ENCODE measurements at regions not wholly inside any gene's neighbourhood (a gene's known extent, or its start where the extent isn't known, plus 50 kb on each side); places are given as distances from the start of the nearest gene placed in this dataset.

DNA sequence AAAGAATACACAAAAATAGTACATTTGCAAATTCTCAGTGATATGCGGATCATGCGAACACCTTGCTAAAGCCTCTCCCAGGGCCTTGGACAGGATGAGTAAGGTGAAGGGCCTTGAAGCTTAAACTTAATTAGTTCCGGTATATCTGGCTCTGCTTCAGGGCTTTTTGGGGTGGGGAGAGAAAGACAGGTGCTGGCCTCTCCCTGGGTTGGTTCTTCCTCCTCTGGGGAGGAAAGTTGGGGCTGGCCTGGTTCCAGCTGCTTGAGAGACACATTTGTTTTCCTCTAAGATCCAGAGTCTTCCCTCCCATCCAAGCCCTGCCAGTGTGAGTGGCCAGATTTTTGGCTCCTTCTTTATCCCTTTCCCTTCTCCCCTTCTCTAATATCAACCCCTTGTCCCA, 64.7 kb upstream of the EPHB3 start:
- TF ChIP-seq POLR2A (IDR thresholded peaks at IDR 0.05; ENCODE audit: low read depth, low read length) (no peak), POU2F2 (IDR thresholded peaks at IDR 0.05; ENCODE audit: low read depth, low read length) (no peak), POLR2AphosphoS5 (IDR thresholded peaks at IDR 0.05; ENCODE audit: low read depth, low read length) (no peak), TAF1 (IDR thresholded peaks at IDR 0.05; ENCODE audit: low read depth, low read length) (no peak)

Data from GM12891 (cell line).